Effector memory CD8-positive, alpha-beta T cell (primary cell): ENCODE measurements at regions not wholly inside any gene's neighbourhood (a gene's known extent, or its start where the extent isn't known, plus 50 kb on each side); places are given as distances from the start of the nearest gene placed in this dataset.

Source experiments
- ATAC-seq: fragments of 150-1000 bp; cut with Tn5 transposase; replicated peaks from 2 replicates; pipeline ENCODE4 v1.10.0; 2021; ENCODE audit warnings: mild to moderate bottlenecking, moderate library complexity
- DNase-seq, 3 experiments: peaks; one replicate each; pipeline ENCODE4 v3.0.0; 2021
- H3K27ac Mint-ChIP-seq, 2 donors: one replicate each; pipeline ENCODE4 v1.8.0; 2022; ENCODE audit warnings: mild to moderate bottlenecking in 2 of 2, mixed read lengths in 2 of 2, moderate library complexity in 2 of 2
- H3K27me3 Mint-ChIP-seq, 2 donors: one replicate each; pipeline ENCODE4 v1.8.0; 2022; ENCODE audit warnings: mixed read lengths in 2 of 2
- H3K36me3 Mint-ChIP-seq: one replicate; pipeline ENCODE4 v1.8.0; 2022; ENCODE audit warnings: mild to moderate bottlenecking, moderate library complexity, mixed read lengths; ENCODE audit not compliant: insufficient read depth
- H3K4me1 Mint-ChIP-seq, 2 donors: one replicate each; pipeline ENCODE4 v1.8.0; 2022; ENCODE audit warnings: low read depth in 2 of 2, mixed read lengths in 2 of 2
- H3K4me3 Mint-ChIP-seq, 2 donors: one replicate each; pipeline ENCODE4 v1.8.0; 2022; ENCODE audit warnings: mild to moderate bottlenecking in 2 of 2, mixed read lengths in 2 of 2, moderate library complexity in 2 of 2
- H3K9me3 Mint-ChIP-seq, 2 donors: one replicate each; pipeline ENCODE4 v1.8.0; 2022; ENCODE audit warnings: mixed read lengths in 2 of 2

DNA sequence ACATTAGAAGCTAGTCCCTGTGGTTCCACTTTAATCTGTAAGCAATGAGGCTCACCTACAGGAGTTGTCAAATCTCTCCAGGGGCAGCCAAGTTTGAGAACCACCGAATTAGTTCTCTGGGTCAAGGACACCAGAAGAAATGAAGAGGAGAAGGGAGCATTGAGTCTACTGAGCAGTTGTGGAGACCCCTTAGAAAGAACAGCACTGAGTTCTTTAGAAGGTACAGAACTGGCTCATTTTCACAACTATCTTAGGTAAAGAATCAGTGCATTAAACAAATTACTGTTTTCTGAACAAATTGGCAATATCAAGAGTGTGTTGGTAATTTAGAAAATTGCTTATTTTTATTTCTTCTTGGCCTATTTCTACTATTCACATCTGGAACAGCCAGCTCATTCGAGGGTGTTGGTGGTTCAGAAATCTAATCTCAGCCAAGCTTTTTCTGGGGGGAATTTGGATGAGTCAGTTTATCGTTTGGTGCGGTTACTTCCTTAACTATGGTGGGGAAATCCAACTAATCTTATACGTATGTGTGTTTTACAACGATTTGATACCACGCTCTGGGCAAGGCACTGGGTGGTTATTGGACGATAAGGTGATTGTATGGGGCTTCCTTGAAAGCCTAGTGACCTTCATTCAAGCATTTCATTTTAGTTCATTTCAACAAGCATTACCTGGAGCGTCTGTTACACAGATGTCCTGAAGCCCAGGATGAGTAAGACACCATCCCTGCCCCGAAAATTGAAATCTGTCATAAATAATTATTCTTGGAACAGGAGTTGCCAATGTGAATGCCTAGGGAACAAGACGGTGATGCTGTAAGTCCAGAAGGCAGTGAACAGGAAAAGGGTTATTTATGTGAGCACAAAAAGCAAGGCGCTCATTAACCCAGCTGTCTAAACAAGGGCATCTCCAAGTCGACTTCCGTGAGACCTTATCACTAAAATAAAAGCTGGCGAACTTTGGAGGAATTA lies 52.0 kb upstream of the TMPRSS2 start:
- H3K27ac Mint-ChIP-seq: no peak overlapping the region
- H3K9me3 Mint-ChIP-seq: no peaks in the 10 kb centered on the region
- H3K27me3 Mint-ChIP-seq: peaks cover 32 to 59% of the 10 kb centered on the region in 2 donors
- H3K4me3 Mint-ChIP-seq: no peak overlapping the region
- H3K36me3 Mint-ChIP-seq: no peaks in the 10 kb centered on the region
- ATAC-seq: peak; percentile 55
- no peak for DNase-seq
- H3K4me1 Mint-ChIP-seq: peaks cover under 1% of the 10 kb centered on the region in 2 donors

DNA sequence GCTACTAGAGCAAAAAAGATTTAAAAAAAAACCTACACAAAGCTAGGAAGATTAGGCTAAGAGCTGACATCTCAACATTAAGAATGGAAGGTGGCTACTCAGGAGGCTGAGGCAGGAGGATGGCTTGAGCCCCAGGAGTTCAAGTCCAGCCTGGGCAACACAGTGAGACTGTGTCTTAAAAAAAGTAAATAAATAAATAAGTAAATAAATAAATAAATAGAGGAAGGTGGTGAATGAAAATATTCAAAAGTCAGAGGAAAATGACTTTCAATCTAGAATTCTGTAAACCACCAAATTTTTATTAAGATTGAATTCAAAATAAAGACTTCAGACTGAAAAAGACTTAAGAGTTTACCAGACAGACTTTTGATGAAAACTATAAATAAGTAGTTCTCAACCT lies 50.9 kb upstream of the TMPRSS2 start:
- ATAC-seq (no peak), DNase-seq (no peak)
- no peak overlapping the region for H3K27ac Mint-ChIP-seq
- no peaks in the 10 kb centered on the region for H3K4me1 Mint-ChIP-seq
- H3K4me3 Mint-ChIP-seq: no peak overlapping the region
- peaks cover 32 to 59% of the 10 kb centered on the region in 2 donors for H3K27me3 Mint-ChIP-seq
- no peaks in the 10 kb centered on the region for H3K36me3 Mint-ChIP-seq
- H3K9me3 Mint-ChIP-seq: no peaks in the 10 kb centered on the region

GRCh38 chr21:41557884-41558283 lies 49.9 kb upstream of the TMPRSS2 start:
- ATAC-seq: no peak
- Mint-ChIP-seq H3K4me1 (no peaks in the 10 kb centered on the region), H3K4me3 (no peak overlapping the region), H3K27me3 (peaks cover 28 to 52% of the 10 kb centered on the region in 2 donors), H3K36me3 (no peaks in the 10 kb centered on the region), H3K27ac (no peak overlapping the region), H3K9me3 (no peaks in the 10 kb centered on the region)
- DNase-seq: no peak
